LNCaP clone FGC (cell line): ENCODE measurements at regions not wholly inside any gene's neighbourhood (a gene's known extent, or its start where the extent isn't known, plus 50 kb on each side); places are given as distances from the start of the nearest gene placed in this dataset.
A peak's percentile ranks its signal among the peaks of the same experiment; 100 is the strongest.
"Not testable (repeated sequence)": the region's sequence is repeated elsewhere in the genome, so short reads cannot be mapped to it uniquely, and the experiment has no call there.

Experiments used
- DNase-seq: peaks from one replicate; pipeline ENCODE4 v3.0.0-alpha.2; 2011; ENCODE audit warnings: low read depth
- H3K4me3 ChIP-seq: 2 replicates; pipeline ENCODE4 v1.5.1; 2011; ENCODE audit warnings: mild to moderate bottlenecking, low read depth, low read length, control low read depth
- TF ChIP-seq, protein P1 (sequence below): IDR thresholded peaks from 2 replicates; pipeline ENCODE4 v1.5.1; 2012; ENCODE audit warnings: mild to moderate bottlenecking; ENCODE audit not compliant: control insufficient read depth, insufficient read depth; ENCODE audit errors: extremely low read depth

GRCh38 chr4:131459430-131460101, 1689.5 kb upstream of the PCDH10 start:
- no peak for DNase-seq
- TF ChIP-seq, protein P1, sequence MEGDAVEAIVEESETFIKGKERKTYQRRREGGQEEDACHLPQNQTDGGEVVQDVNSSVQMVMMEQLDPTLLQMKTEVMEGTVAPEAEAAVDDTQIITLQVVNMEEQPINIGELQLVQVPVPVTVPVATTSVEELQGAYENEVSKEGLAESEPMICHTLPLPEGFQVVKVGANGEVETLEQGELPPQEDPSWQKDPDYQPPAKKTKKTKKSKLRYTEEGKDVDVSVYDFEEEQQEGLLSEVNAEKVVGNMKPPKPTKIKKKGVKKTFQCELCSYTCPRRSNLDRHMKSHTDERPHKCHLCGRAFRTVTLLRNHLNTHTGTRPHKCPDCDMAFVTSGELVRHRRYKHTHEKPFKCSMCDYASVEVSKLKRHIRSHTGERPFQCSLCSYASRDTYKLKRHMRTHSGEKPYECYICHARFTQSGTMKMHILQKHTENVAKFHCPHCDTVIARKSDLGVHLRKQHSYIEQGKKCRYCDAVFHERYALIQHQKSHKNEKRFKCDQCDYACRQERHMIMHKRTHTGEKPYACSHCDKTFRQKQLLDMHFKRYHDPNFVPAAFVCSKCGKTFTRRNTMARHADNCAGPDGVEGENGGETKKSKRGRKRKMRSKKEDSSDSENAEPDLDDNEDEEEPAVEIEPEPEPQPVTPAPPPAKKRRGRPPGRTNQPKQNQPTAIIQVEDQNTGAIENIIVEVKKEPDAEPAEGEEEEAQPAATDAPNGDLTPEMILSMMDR: no peak
- H3K4me3 ChIP-seq: no peak overlapping the region

DNA sequence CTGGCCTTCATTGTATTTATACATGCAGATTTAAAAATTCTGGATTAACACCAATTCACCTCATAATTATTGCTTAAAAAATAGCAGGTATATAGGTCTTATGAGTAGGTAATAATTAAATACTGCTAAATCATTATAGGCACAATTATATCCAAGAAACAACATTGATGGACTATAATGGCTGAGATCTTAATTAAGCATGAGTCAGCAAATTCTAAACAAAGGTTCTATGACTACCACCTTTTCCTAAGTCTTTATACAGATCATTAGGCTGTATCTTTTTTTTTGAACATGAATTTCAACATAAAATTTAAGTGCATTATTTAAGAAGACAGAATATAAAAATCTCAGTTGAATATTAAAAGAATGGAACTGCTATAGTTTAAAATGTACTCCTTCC, 1678.7 kb upstream of the PCDH10 start:
- TF ChIP-seq, protein P1: no peak
- DNase-seq: no peak
- H3K4me3 ChIP-seq: no peak overlapping the region

GRCh38 chr4:131488772-131489171, 1660.3 kb upstream of the PCDH10 start:
- no peak for DNase-seq
- TF ChIP-seq, protein P1: no peak
- H3K4me3 ChIP-seq: no peak overlapping the region

DNA sequence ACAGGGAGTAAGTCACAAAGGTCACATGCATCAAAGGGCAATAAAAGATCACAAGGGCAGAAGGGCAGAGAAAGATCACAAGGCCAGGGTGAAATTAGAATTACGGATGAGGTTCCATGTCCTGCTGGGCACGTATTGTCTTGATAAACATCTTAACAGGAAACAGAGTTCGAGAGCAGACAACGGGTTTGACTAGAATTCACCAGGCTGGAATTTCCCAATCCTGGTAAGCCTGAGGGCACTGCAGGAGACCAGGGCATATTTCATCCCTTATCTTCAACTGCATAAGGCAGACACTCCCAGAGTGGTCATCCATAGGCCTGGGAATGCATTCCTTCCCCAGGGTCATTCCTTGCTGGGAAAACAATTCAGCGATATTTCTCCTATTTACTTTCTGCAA, 1652.9 kb upstream of the PCDH10 start:
- peak; percentile 3 for DNase-seq
- H3K4me3 ChIP-seq: not testable (repeated sequence)

DNA sequence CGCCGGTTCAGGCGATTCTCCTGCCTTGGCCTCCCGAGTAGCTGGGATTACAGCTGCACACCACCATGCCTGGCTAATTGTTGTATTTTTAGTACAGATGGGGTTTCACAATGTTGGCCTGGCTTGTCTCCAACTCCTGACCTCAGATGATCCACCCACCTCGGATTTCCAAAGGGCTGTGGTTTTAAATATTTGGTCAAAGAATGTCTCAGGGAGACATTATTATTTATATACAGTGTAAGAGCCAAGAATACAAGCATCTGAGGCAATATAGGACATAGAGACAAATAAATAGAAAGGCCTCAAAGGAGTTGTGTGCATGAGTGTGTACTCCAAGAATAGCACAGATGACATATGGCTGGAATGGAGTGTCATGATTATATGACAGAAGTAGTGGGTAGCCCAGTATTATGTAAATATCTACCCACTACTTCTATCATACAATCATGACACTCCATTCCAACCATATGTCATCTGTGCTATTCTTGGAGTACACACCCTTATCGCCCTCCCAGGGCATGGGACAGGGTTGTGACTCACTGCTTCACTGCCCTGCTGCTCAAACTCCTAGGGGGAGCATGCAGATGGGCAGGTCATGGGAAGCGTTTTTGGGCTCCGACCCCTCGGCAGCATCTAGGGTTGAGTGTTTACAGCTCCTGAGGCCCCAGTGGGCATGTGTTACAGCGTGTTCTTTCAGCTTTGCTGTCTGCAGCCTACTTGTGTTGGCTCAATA, 1649.8 kb upstream of the PCDH10 start:
- TF ChIP-seq, protein P1: no peak
- no peak for DNase-seq
- no peak overlapping the region for H3K4me3 ChIP-seq

DNA sequence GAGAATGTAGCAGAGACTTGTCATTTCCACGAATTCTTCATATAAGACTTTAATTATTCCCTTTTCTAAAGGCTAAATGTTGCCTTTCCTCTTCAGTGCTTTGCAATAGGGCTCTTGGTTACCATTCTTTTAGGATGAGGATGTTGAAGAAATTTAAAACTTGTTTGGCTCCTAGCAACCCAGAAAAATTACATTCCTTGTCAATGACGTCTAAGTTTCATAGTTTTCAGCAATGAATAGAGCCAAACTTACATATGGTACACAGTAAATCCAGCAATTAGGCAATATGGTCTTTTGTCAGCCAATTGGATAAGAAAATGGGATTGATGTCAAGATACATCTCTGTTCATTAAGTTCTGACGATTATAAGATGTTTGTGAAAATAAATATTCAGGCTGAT, 1639.6 kb upstream of the PCDH10 start:
- no peak for DNase-seq
- TF ChIP-seq, protein P1: no peak
- no peak overlapping the region for H3K4me3 ChIP-seq

DNA sequence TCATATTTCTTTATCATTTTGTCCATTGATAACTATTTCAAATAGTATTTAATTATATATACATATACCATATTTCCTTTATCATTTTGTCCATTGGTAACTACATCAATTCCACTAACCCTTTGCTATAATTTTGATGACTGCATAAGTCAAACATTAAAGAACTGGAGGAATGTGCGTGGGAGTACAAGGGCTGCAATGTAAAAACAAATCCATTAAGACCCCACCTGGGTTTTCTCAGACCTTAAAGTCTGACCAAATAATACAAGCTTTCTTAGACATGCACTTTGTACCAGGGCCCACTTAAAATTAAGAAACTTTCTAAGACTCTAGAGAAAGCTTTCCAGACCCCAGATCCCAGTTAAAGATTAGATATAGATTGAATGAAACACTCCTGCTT, 1622.4 kb upstream of the PCDH10 start:
- TF ChIP-seq, protein P1: no peak
- H3K4me3 ChIP-seq: no peak overlapping the region
- DNase-seq: no peak
